GM19455 (cell line): ENCODE measurements at regions not wholly inside any gene's neighbourhood (a gene's known extent, or its start where the extent isn't known, plus 50 kb on each side); places are given as distances from the start of the nearest gene placed in this dataset.
"Not testable (repeated sequence)": the region's sequence is repeated elsewhere in the genome, so short reads cannot be mapped to it uniquely, and the experiment has no call there.

Experiments used
- ATAC-seq: cut with Tn5 transposase; IDR thresholded peaks from one replicate; pipeline ENCODE4 v1.9.1; 2021; ENCODE audit not compliant: unreplicated experiment

- ATAC-seq, result no peak
These were observed 349.7 kb upstream of the SLC7A11 start for GRCh38 chr4:138591808-138592207.

GRCh38 chr4:138588501-138588900 is 346.4 kb upstream of the SLC7A11 start:
- ATAC-seq, result no peak

GRCh38 chr4:138579146-138579545 is 337.0 kb upstream of the SLC7A11 start:
- ATAC-seq, result no peak

GRCh38 chr4:138577826-138578225 is 335.7 kb upstream of the SLC7A11 start:
- ATAC-seq, result not testable (repeated sequence)

- ATAC-seq, result no peak
These were observed 335.0 kb upstream of the SLC7A11 start for GRCh38 chr4:138577145-138577544.

- no peak for ATAC-seq
These were observed 334.5 kb upstream of the SLC7A11 start for GRCh38 chr4:138576684-138577083.

- no peak for ATAC-seq
These were observed 331.1 kb upstream of the SLC7A11 start for GRCh38 chr4:138573246-138573645.

- ATAC-seq, result no peak
These were observed 329.9 kb upstream of the SLC7A11 start for GRCh38 chr4:138572007-138572406.

- no peak for ATAC-seq
These were observed 325.5 kb upstream of the SLC7A11 start for GRCh38 chr4:138567696-138568095.

GRCh38 chr4:138565576-138565975 is 323.4 kb upstream of the SLC7A11 start:
- ATAC-seq, result no peak

- ATAC-seq, result no peak
These were observed 320.4 kb upstream of the SLC7A11 start for GRCh38 chr4:138562544-138562991.

- no peak for ATAC-seq
These were observed 319.8 kb upstream of the SLC7A11 start for GRCh38 chr4:138561906-138562305.

GRCh38 chr4:138561276-138561880 is 319.2 kb upstream of the SLC7A11 start:
- ATAC-seq, result no peak

GRCh38 chr4:138560448-138560847 is 318.3 kb upstream of the SLC7A11 start:
- ATAC-seq, result no peak

GRCh38 chr4:138558886-138559285 is 316.7 kb upstream of the SLC7A11 start:
- no peak for ATAC-seq

- ATAC-seq, result no peak
These were observed 313.4 kb upstream of the SLC7A11 start for GRCh38 chr4:138555584-138555983.

- ATAC-seq, result no peak
These were observed 313.0 kb upstream of the SLC7A11 start for GRCh38 chr4:138555108-138555507.

- no peak for ATAC-seq
These were observed 311.1 kb upstream of the SLC7A11 start for GRCh38 chr4:138553001-138553845.

GRCh38 chr4:138542191-138542776 is 300.1 kb upstream of the SLC7A11 start:
- ATAC-seq, result no peak

- ATAC-seq, result no peak
These were observed 298.1 kb upstream of the SLC7A11 start for GRCh38 chr4:138540056-138540800.

GRCh38 chr4:138538743-138539142 is 296.6 kb upstream of the SLC7A11 start:
- ATAC-seq, result no peak
